Erythroblast (primary cell): ENCODE measurements at regions not wholly inside any gene's neighbourhood (a gene's known extent, or its start where the extent isn't known, plus 50 kb on each side); places are given as distances from the start of the nearest gene placed in this dataset.
"Not testable (repeated sequence)": the region's sequence is repeated elsewhere in the genome, so short reads cannot be mapped to it uniquely, and the experiment has no call there.

ENCODE experiments used
- DNase-seq, 2 experiments: peaks; one replicate each; lab custom pipeline; 2025; lab: John Stamatoyannopoulos, UW
- GATA1 ChIP-seq: IDR thresholded peaks from 2 replicates; pipeline ENCODE4 v1.6.1; 2011; ENCODE audit warnings: low read depth, mild to moderate bottlenecking, control low read depth, low read length, moderate library complexity
- POLR2A ChIP-seq: IDR thresholded peaks from 2 replicates; pipeline ENCODE4 v1.6.1; 2011; ENCODE audit warnings: mild to moderate bottlenecking, low read length

DNA sequence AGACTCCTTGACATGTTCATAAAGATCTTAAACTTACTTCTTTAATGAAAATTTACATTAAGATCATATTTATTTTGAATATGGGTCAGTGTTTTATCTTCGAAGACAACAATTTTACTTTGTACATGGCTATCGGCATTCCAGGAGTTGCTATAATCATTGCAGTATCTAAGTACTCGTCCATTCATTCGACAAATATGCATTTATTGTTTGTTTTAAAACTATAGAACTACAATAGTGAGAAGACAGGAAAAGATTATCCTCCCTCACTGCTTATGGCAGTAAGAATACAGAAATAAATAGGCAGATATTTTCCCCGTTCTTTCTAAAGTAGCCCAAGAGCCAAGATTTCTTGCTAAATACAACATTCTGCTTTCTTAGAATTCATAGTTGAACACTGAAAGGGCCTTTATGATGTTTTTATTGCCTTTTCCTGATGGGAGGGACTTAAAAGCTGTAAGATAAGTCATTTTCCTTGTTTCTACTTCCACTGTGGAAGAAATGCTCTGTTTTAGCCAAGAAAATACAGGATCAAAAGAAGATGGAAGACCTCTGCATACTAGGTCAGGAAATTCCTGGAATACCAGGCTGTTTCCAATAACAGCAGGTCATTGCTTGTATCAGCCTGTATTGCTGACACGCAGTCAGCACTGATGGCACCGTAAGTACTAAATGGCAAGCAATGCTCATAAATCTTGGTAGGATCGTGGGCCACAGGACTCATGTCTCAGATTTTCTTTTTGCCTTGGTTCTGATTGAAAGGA is 521.0 kb upstream of the ATP2B1 start:
- no peak for TF ChIP-seq GATA1
- no peak for TF ChIP-seq POLR2A
- DNase-seq = no peak

DNA sequence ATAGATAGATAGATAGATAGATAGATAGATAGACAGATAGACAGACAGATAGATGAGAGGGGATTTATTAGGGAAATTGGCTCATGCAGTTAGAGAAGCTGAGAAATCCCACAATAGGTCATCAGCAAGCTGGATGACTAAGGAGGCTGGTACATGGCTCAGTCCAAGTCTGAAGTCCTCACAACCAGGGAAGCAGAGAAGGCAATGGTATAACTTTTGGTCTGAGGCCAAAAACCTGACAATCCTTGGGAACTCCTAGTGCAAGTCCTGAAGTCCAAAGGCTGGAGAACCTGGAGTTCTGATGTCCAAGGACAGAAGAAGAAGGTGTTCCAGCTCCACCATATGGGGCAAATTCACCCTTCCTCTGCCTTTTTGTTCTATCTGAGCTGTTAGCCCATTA is 517.6 kb upstream of the ATP2B1 start:
- no peak for DNase-seq
- no peak for TF ChIP-seq GATA1
- no peak for TF ChIP-seq POLR2A

DNA sequence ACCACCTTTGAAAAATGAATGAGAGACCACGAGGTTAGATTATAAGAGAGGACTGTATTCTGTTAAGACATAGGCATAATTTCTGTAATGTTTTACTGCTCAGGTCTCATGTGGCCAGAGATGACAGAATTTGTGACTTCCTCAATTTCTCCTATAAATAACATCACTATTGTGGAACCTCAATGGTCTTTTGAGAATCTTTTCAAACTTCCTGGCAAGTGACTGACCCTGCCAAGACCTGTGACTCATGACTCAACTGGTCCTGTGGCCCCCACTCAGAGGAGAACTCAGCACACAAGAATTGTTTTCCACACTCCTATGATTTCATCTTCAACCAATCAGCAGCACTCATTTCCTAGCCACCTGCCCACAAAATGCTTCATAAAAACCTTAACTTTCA is 508.2 kb upstream of the ATP2B1 start:
- no peak for DNase-seq
- TF ChIP-seq GATA1 = no peak
- TF ChIP-seq POLR2A = no peak

DNA sequence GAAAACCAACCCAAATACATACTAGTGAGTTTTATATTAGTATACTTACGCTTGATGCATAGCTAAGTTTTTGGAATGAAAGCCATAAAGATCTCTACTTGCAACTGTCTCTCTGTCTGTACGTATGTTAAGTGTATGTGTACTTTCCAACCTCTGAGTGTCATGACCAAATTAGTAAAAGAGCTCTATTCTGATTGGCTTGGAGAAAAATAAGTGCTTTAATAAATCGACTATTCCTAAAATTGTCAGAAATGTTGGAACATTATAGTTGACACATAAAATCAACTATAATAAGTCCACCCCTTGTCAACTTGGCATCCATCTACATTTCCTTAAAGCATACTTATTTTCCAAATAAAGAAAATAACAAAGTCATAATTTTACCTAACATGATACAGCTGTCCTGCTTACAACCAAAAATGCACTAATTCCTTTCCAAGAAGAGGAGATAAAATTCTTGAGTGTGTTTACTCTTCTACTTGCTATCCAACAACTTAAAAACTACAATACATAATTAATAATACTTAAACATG is 507.4 kb upstream of the ATP2B1 start:
- TF ChIP-seq GATA1 (no peak), POLR2A (no peak)
- no peak for DNase-seq

DNA sequence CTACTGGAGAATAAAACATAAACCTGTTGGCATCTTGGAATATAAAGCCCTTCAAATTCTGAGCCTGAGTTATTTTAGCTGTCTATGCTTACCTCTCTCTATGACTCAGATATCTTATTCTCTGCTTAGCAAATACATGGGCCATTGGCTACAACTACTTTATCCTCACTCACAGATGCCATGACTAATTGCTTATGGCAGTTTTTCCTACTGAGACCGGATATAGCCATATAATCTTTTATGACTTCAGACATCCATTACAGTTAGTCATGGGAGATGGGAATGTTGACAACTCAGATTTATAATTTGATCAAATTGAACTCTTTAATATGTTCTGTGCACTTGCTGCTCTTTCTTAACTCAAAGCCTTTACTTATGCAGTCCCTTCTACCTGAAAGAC is 502.4 kb upstream of the ATP2B1 start:
- DNase-seq = no peak

DNA sequence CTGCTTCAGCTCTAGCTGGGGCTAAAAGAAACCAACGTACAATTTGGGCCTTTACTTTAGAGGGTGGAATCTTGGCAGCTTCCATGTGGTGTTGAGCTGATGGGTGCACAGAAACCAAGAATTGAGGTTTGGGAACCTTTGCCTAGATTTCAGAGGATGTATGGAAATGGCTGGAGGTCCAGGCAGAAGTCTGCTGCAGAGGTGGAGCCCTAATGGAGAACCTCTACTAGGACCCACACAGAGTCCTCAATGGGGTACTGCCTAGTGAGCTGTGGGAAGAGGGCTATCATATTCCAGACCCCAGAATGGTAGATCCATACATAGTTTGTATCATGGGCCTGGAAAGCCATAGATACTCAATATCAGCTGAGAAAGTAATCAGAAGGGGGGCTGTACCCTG is 500.4 kb upstream of the ATP2B1 start:
- DNase-seq = no peak
- TF ChIP-seq GATA1 = no peak
- TF ChIP-seq POLR2A = no peak

More for the DNA sequence above, 502.4 kb upstream of the ATP2B1 start:
- TF ChIP-seq POLR2A = no peak
- no peak for TF ChIP-seq GATA1

DNA sequence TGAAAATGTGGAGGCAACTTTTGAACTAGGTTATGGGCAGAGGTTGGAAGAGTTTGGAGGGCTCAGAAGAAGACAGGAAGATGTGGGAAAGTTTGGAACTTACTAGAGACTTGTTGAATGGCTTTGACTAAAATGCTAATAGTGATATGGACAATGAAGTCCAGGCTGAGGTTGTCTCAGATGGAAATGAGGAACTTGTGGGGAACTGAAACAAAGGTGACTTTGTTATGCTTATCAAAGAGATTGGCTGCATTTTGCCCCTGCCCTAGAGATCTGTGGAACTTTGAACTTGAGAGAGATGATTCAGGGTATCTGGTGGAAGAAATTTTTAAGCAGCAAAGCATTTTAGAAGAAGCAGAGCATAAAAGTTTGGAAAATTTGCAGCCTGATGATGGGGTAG is 499.7 kb upstream of the ATP2B1 start:
- not testable (repeated sequence) for DNase-seq

DNA sequence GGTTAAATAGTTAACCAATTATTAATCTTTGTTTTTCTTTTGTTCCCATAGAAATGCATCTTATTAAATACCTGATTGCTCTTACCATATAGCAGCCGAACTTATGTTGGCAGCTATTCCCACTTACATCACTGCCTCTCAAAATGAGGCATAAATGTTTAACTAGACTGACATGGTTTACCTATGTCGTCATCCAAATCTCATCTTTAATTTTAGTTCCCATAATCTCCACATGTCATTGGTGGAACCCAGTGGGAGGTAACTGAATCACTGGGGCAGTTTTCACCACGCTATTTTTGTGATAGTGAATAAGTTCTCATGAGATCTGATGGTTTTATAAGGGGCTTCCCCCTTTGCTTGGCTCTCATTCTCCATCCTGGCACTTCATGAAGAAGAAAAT is 499.2 kb upstream of the ATP2B1 start:
- TF ChIP-seq POLR2A (no peak), GATA1 (no peak)
- no peak for DNase-seq

DNA sequence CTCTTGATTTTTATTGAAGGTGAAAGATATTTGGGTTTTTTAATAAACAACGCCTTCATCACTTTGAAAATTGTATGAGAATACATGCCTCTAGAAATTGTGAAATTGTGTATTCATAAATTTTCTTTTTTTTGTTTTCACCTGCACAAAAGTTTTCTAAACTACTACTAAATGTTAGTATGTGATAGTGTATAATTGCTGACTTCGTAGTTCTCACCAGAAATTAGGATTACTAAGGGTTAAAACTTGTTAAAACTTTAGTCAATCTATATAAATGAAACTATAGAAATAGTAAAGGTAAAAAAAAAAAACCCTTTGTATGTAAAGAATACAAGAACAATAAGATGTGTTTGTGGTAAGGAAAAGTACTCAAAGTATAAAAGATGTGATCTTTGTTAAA is 496.5 kb upstream of the ATP2B1 start:
- TF ChIP-seq GATA1 (no peak), POLR2A (no peak)
- no peak for DNase-seq

DNA sequence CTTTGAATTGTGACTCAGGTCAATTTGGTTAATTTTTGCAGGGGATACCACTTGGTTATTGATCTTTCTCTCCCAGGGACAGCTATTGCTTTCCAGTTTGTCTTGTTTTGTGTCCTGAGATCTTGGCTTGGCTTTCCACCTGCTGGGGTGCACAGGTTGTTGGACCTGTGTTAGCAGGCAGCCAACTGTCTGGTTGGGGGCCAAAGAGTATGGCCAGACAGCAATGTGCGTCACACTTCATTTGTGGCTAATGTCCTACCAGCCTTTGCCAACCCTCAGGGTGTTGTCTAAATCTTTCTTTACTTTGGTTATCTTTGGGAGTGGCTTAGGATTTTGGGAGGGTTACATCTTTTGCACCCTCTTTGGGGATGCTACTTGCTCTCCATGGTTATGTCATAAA is 494.9 kb upstream of the ATP2B1 start:
- no peak for TF ChIP-seq POLR2A
- DNase-seq = no peak

DNA sequence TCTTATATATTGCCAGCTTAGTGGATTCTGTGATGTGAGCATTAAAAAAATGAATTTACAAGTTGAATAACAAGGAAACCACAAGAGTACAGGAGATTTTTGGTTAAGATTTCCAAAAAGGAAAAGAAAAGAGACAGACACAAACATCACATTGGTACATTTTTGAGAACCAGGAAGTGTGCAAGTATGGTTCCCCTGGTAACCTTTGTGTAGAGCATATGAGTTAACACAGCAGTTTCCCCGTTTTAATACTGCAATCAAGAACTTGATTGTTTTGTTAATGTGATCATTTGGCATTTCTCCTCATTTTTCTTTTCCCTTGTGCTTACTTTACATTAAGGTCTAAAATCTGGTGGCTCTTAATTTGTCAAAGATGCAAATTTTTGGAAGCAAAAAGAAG is 490.4 kb upstream of the ATP2B1 start:
- no peak for DNase-seq
- no peak for TF ChIP-seq POLR2A
- TF ChIP-seq GATA1 = no peak

DNA sequence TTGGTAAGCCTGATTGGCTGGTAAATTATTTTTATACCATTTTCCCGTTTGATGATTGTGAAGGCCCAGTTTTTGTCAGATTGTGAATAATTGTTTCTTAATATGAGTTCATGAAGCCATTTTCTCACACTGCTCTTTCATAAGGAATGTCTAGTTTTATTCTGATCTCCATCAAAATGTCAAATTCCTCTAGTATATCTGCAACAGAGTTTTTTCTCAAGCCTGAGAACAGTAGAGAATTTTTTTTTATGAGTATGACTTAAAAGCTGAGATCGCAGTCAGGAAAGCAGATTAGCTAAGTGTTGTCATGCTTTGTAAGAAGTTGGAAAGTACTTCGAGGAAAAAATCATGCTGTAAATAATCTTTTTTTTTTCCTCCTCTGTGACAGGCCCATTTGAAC is 484.9 kb upstream of the ATP2B1 start:
- TF ChIP-seq POLR2A = no peak
- no peak for TF ChIP-seq GATA1
- no peak for DNase-seq

DNA sequence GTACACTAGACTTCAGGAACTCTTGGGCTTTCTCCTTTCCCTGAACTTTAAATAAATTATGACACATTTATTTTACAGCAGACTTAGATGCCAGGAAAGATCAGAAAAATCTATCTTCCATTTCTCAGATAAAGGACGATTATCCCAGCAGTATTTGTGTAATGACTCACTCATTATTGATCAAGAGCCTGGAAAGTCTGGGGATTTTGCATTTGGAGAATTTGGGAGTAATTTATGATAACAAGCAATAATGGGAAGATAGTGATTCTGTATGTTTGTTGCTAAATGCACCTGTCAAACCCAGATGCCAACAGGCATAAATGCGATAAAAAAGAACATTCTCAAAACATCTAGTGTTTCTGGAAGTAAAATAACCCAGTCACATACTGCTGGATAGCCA is 480.2 kb upstream of the ATP2B1 start:
- no peak for DNase-seq
- TF ChIP-seq POLR2A (no peak), GATA1 (no peak)

DNA sequence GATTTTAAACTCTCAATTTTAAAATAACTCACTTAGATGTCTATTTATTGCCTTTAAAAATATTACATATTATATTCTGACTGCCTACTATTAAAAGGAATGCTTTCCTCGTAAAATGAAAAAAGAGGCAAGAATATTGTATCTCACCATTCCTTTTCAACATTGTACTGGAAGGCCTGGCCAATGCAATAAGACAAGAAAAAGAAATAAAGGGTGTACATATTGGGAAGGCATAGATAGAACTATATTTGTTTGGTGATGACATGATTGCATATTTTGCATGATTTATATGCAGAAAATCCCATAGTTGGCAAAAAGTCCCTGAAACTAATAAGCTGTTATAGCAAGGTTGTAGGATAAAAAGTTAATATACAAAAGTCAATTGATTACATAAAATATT is 474.6 kb upstream of the ATP2B1 start:
- no peak for DNase-seq
- TF ChIP-seq POLR2A (no peak), GATA1 (no peak)

DNA sequence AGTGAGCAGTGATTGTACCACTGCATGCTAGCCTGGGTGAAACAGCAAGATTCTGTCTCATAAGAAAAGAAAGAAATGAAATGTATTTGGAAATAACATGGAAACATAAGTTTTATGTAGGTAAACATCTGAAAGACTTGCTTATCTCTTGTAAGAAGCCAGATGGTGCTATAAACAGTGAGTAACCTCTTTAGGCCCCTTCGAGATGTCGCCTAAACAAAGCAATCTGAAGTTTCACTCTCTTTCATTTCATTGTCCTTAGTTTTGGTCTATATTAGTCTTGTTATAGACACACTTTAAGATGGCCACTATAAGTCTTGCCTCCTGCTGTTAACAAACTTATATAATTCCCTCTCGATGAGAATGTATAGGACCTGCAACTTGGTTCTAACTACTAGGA is 472.6 kb upstream of the ATP2B1 start:
- no peak for DNase-seq
- TF ChIP-seq POLR2A (no peak), GATA1 (no peak)
